OCI-LY3 (cell line): ENCODE measurements at regions not wholly inside any gene's neighbourhood (a gene's known extent, or its start where the extent isn't known, plus 50 kb on each side); places are given as distances from the start of the nearest gene placed in this dataset.

Experiments
- H2AFZ ChIP-seq: fragments of 200-600, 300-600 bp; shearing (Covaris generic); 2 replicates; pipeline ENCODE4 v1.6.0; 2014; ENCODE audit warnings: antibody characterized with exemption, low read depth, low read length
- H3K27ac ChIP-seq: fragments of 200-600, 300-600 bp; sonication (generic); 2 replicates; pipeline ENCODE4 v1.5.1; 2014; ENCODE audit warnings: mild to moderate bottlenecking, low read length, moderate library complexity, mixed read lengths
- H3K27me3 ChIP-seq: fragments of 200-600, 300-600 bp; sonication (generic); 2 replicates; pipeline ENCODE4 v1.6.1; 2014; ENCODE audit warnings: low read depth, low read length, mixed read lengths
- H3K36me3 ChIP-seq: fragments of 200-600, 300-600 bp; sonication (generic); replicated peaks from 2 replicates; pipeline ENCODE3; 2014; ENCODE audit warnings: low read depth, low read length, mixed read lengths
- H3K4me1 ChIP-seq: fragments of 300-600, 200-600 bp; sonication (generic); 2 replicates; pipeline ENCODE4 v1.6.1; 2014; ENCODE audit warnings: low read length, mixed read lengths
- H3K4me2 ChIP-seq: fragments of 200-600, 300-600 bp; sonication (generic); 2 replicates; pipeline ENCODE4 v1.6.1; 2014; ENCODE audit warnings: low read length, mixed read lengths
- H3K4me3 ChIP-seq: fragments of 300-600, 200-600 bp; sonication (generic); 2 replicates; pipeline ENCODE4 v1.5.1; 2014; ENCODE audit warnings: antibody characterized with exemption, mild to moderate bottlenecking, low read length, moderate library complexity
- H3K79me2 ChIP-seq: fragments of 300-600, 200-600 bp; shearing (Covaris generic); 2 replicates; pipeline ENCODE4 v1.6.1; 2014; ENCODE audit warnings: mild to moderate bottlenecking, low read length, mixed read lengths
- H3K9ac ChIP-seq: fragments of 300-600, 200-600 bp; shearing (Covaris generic); 2 replicates; pipeline ENCODE4 v1.6.0; 2014; ENCODE audit warnings: mild to moderate bottlenecking, low read length, moderate library complexity
- H3K9me3 ChIP-seq: fragments of 200-600, 300-600 bp; shearing (Covaris generic); 2 replicates; pipeline ENCODE4 v1.6.1; 2014; ENCODE audit warnings: low read length, mixed read lengths; ENCODE audit not compliant: insufficient read depth
- H4K20me1 ChIP-seq: fragments of 200-600, 300-600 bp; sonication (generic); 2 replicates; pipeline ENCODE4 v1.6.1; 2016; ENCODE audit warnings: low read length, mixed read lengths; ENCODE audit not compliant: insufficient read depth
- EZH2phosphoT487 ChIP-seq: fragments of 200-600 bp; shearing (Covaris generic); IDR thresholded peaks from 2 replicates; pipeline ENCODE4 v1.6.1; 2018; ENCODE audit warnings: antibody characterized with exemption, mixed run types, low read depth
- TF ChIP-seq, protein P1 (sequence below): fragments of 200-600, 300-600 bp; sonication (generic); IDR thresholded peaks from 2 replicates; pipeline ENCODE4 v1.5.1; 2014; ENCODE audit warnings: antibody characterized with exemption, low read length, low read depth

GRCh38 chr1:181172082-181172481 is 83.6 kb downstream of the IER5 start:
- no peak overlapping the region for H3K4me3 ChIP-seq
- no peaks in the 10 kb centered on the region for H3K36me3 ChIP-seq
- no peak overlapping the region for H3K27ac ChIP-seq
- no peak overlapping the region for H3K4me2 ChIP-seq
- no peaks in the 10 kb centered on the region for H3K27me3 ChIP-seq
- no peak overlapping the region for H3K9ac ChIP-seq
- no peaks in the 10 kb centered on the region for H3K4me1 ChIP-seq
- H2AFZ ChIP-seq: no peak overlapping the region
- H3K79me2 ChIP-seq: no peaks in the 10 kb centered on the region
- peaks cover 18% of the 10 kb centered on the region for H3K9me3 ChIP-seq
- H4K20me1 ChIP-seq: no peaks in the 10 kb centered on the region
- TF ChIP-seq, protein P1, sequence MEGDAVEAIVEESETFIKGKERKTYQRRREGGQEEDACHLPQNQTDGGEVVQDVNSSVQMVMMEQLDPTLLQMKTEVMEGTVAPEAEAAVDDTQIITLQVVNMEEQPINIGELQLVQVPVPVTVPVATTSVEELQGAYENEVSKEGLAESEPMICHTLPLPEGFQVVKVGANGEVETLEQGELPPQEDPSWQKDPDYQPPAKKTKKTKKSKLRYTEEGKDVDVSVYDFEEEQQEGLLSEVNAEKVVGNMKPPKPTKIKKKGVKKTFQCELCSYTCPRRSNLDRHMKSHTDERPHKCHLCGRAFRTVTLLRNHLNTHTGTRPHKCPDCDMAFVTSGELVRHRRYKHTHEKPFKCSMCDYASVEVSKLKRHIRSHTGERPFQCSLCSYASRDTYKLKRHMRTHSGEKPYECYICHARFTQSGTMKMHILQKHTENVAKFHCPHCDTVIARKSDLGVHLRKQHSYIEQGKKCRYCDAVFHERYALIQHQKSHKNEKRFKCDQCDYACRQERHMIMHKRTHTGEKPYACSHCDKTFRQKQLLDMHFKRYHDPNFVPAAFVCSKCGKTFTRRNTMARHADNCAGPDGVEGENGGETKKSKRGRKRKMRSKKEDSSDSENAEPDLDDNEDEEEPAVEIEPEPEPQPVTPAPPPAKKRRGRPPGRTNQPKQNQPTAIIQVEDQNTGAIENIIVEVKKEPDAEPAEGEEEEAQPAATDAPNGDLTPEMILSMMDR: no peak
- TF ChIP-seq EZH2phosphoT487: no peak

DNA sequence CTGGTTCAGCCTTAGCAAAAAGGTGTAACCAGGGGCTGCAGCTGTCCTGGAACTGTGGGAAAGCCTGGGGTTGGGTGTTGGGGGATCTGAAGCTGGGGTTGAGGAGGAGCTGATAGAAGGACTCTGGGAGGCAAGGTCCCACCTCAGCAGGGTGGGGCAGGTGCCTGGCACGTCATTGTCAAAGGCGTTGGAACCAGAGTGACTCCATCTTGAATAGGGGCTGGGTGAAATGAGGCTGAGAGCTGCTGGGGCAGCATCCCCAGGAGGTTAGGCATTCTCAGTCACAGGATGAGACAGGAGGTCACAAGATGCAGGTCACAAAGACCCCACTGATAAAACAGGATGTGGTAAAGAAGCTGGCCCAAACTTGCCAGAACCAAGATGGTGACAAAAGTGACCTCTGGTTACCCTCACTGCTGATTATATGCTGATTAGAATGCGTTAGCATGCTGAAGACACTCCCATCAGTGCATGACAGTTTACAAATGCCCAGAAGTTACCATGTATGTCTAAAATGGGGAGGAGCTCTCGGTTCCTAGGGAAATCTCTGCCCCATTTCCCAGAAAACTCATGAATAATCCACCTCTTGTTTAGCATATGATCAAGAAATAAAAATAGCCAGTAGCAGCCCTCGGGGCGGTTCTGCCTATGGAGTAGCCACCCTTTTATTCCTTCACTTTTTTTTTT is 85.4 kb downstream of the IER5 start:
- Histone ChIP-seq H3K4me3 (no peak overlapping the region), H3K4me2 (no peak overlapping the region), H3K27ac (no peak overlapping the region), H3K79me2 (no peaks in the 10 kb centered on the region), H3K4me1 (no peaks in the 10 kb centered on the region), H3K9me3 (peaks cover 18% of the 10 kb centered on the region), H4K20me1 (no peaks in the 10 kb centered on the region), H3K36me3 (no peaks in the 10 kb centered on the region), H3K9ac (no peak overlapping the region), H3K27me3 (no peaks in the 10 kb centered on the region), H2AFZ (no peak overlapping the region)
- TF ChIP-seq, protein P1: no peak
- TF ChIP-seq EZH2phosphoT487: no peak

DNA sequence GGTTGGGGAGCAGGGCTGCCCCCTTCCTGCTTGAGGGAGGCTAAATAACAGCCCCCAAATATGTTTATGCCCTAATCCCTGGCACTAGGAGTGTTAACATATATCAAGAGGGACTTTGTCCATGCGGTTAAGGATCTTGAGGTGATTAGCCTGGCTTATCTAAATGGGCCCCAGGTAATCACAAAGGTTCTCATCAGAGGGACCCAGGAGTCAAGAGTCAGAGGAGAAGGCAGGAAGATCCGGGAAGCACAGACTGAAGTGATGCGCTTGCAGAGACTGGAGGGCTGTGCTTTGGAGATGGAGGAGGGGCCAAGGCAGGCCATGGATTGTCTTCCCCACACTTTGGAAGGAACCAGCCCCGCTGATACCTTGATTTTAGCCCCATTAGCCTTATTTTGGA is 86.4 kb downstream of the IER5 start:
- no peaks in the 10 kb centered on the region for H3K27me3 ChIP-seq
- H3K79me2 ChIP-seq: no peaks in the 10 kb centered on the region
- no peak overlapping the region for H2AFZ ChIP-seq
- no peaks in the 10 kb centered on the region for H3K36me3 ChIP-seq
- peaks cover 18% of the 10 kb centered on the region for H3K9me3 ChIP-seq
- H3K27ac ChIP-seq: no peak overlapping the region
- no peaks in the 10 kb centered on the region for H4K20me1 ChIP-seq
- no peaks in the 10 kb centered on the region for H3K4me1 ChIP-seq
- TF ChIP-seq, protein P1: no peak
- no peak for TF ChIP-seq EZH2phosphoT487
- H3K4me3 ChIP-seq: no peak overlapping the region
- no peak overlapping the region for H3K9ac ChIP-seq
- no peak overlapping the region for H3K4me2 ChIP-seq

DNA sequence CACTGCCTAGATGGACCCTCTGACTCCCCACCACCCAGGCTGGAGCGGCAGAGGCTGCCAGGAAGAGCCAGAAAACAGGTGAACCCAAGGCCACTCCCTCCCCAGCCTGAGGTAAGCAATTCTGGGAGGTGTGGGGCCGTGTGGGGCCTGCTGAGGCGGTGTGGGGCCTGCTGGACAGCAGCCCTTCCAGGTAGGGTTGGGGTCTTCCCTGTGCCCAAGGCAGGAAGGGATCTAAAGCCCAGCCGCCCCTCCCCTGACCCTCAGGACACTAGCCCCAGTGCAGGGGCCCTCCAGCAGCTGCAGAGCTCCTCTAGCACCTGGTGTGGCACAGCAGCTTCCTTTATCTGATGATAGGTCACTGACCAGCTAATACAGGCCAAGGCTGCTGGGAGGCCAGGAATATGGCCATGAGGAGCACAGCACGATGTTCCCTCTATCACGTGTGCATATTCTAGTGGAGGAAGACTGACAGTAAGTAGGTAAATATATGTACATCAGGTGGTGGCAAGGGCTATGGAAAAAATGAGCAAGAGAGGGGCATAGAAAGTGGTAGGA is 86.9 kb downstream of the IER5 start:
- TF ChIP-seq EZH2phosphoT487: no peak
- TF ChIP-seq, protein P1: no peak
- no peaks in the 10 kb centered on the region for H3K27me3 ChIP-seq
- H3K27ac ChIP-seq: no peak overlapping the region
- no peak overlapping the region for H2AFZ ChIP-seq
- no peak overlapping the region for H3K4me2 ChIP-seq
- no peaks in the 10 kb centered on the region for H4K20me1 ChIP-seq
- no peaks in the 10 kb centered on the region for H3K79me2 ChIP-seq
- no peaks in the 10 kb centered on the region for H3K4me1 ChIP-seq
- no peak overlapping the region for H3K9ac ChIP-seq
- peaks cover 18% of the 10 kb centered on the region for H3K9me3 ChIP-seq
- H3K36me3 ChIP-seq: no peaks in the 10 kb centered on the region
- H3K4me3 ChIP-seq: no peak overlapping the region
